Astrocyte (in vitro differentiated cells and primary cell): ENCODE measurements at regions not wholly inside any gene's neighbourhood (a gene's known extent, or its start where the extent isn't known, plus 50 kb on each side); places are given as distances from the start of the nearest gene placed in this dataset.

ENCODE experiments used
- DNase-seq: peaks from one replicate; pipeline ENCODE4 v3.0.0-alpha.2; 2010; ENCODE audit warnings: low read depth
- FAIRE-seq: peaks from 2 replicates; lab custom pipeline; 2011; peaks lifted over from hg19 to GRCh38; lab: Jason Lieb, UNC
- H2AFZ ChIP-seq: 2 replicates; pipeline ENCODE4 v1.6.0; 2012; ENCODE audit warnings: low read depth, low read length, inconsistent platforms
- H3K27ac ChIP-seq: 2 replicates; pipeline ENCODE4 v1.5.1; 2011; ENCODE audit warnings: low read depth, low read length, inconsistent platforms
- H3K27me3 ChIP-seq: 2 replicates; pipeline ENCODE4 v1.6.0; 2011; ENCODE audit warnings: low read length, inconsistent platforms; ENCODE audit not compliant: insufficient read depth
- H3K36me3 ChIP-seq: 2 replicates; pipeline ENCODE4 v1.5.1; 2011; ENCODE audit warnings: low read length, inconsistent platforms; ENCODE audit not compliant: insufficient read depth
- H3K4me1 ChIP-seq: 2 replicates; pipeline ENCODE4 v1.5.1; 2011; ENCODE audit warnings: low read length, inconsistent platforms; ENCODE audit not compliant: insufficient read depth
- H3K4me2 ChIP-seq: 2 replicates; pipeline ENCODE4 v1.6.0; 2012; ENCODE audit warnings: low read length, inconsistent platforms
- H3K4me3 ChIP-seq: 2 replicates; pipeline ENCODE4 v1.5.1; 2011; ENCODE audit warnings: low read depth, mild to moderate bottlenecking, low read length, inconsistent platforms; ENCODE audit not compliant: insufficient read depth
- H3K79me2 ChIP-seq: 2 replicates; pipeline ENCODE4 v1.6.0; 2012; ENCODE audit warnings: mild to moderate bottlenecking, low read length, inconsistent platforms; ENCODE audit not compliant: insufficient read depth
- H3K9ac ChIP-seq: 2 replicates; pipeline ENCODE4 v1.6.0; 2012; ENCODE audit warnings: mild to moderate bottlenecking, low read length, inconsistent platforms
- H3K9me3 ChIP-seq: 2 replicates; pipeline ENCODE4 v1.5.1; 2012; ENCODE audit warnings: low read depth, mild to moderate bottlenecking, low read length, inconsistent platforms; ENCODE audit not compliant: insufficient read depth
- H4K20me1 ChIP-seq: 2 replicates; pipeline ENCODE4 v1.6.0; 2012; ENCODE audit warnings: low read length, inconsistent platforms; ENCODE audit not compliant: insufficient read depth
- H3K27ac Mint-ChIP-seq: one replicate; pipeline ENCODE4 v1.8.0; 2021; ENCODE audit warnings: mild to moderate bottlenecking, mixed read lengths; ENCODE audit not compliant: unreplicated experiment
- H3K27me3 Mint-ChIP-seq: one replicate; pipeline ENCODE4 v1.8.0; 2021; ENCODE audit warnings: low read depth, mixed read lengths; ENCODE audit not compliant: unreplicated experiment
- H3K36me3 Mint-ChIP-seq: one replicate; pipeline ENCODE4 v1.8.0; 2021; ENCODE audit warnings: low read depth, mixed read lengths; ENCODE audit not compliant: unreplicated experiment
- H3K4me1 Mint-ChIP-seq: one replicate; pipeline ENCODE4 v1.8.0; 2021; ENCODE audit warnings: low read depth, mixed read lengths; ENCODE audit not compliant: unreplicated experiment
- H3K4me3 Mint-ChIP-seq: one replicate; pipeline ENCODE4 v1.8.0; 2021; ENCODE audit warnings: mild to moderate bottlenecking, moderate library complexity, mixed read lengths; ENCODE audit not compliant: unreplicated experiment
- H3K9me3 Mint-ChIP-seq: one replicate; pipeline ENCODE4 v1.8.0; 2021; ENCODE audit warnings: mild to moderate bottlenecking, mixed read lengths; ENCODE audit not compliant: unreplicated experiment
- EZH2 ChIP-seq: IDR thresholded peaks from 2 replicates; pipeline ENCODE4 v1.6.1; 2012; ENCODE audit warnings: mild to moderate bottlenecking, low read length, inconsistent platforms; ENCODE audit not compliant: insufficient read depth
- TF ChIP-seq, protein P1 (sequence below): IDR thresholded peaks from 2 replicates; pipeline ENCODE4 v1.5.1; 2011; ENCODE audit warnings: low read depth, mild to moderate bottlenecking, inconsistent platforms, low read length, moderate library complexity; ENCODE audit not compliant: insufficient read depth

DNA sequence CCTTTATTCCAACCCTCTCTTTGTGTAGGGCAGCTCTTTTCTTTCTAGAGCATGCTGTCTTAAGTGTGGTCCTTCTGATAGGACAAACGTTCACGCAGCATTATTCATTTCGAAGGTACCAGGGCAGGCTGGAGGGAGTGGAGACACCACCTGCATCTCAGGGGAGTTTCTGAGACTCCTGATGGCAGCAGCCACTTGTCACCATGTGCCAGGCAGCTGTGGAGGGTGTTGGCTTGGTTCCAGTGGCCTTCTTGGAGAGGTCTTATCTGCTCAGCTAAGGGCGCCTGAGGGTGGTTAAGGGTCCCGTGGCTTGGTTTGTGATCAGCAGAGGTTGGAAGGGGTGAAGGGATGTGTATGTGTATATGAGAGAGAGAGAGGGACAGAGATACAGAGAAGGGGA, 257.1 kb upstream of the EEF2KMT start:
- H3K27ac Mint-ChIP-seq: no peak overlapping the region
- TF ChIP-seq EZH2: no peak
- TF ChIP-seq, protein P1, sequence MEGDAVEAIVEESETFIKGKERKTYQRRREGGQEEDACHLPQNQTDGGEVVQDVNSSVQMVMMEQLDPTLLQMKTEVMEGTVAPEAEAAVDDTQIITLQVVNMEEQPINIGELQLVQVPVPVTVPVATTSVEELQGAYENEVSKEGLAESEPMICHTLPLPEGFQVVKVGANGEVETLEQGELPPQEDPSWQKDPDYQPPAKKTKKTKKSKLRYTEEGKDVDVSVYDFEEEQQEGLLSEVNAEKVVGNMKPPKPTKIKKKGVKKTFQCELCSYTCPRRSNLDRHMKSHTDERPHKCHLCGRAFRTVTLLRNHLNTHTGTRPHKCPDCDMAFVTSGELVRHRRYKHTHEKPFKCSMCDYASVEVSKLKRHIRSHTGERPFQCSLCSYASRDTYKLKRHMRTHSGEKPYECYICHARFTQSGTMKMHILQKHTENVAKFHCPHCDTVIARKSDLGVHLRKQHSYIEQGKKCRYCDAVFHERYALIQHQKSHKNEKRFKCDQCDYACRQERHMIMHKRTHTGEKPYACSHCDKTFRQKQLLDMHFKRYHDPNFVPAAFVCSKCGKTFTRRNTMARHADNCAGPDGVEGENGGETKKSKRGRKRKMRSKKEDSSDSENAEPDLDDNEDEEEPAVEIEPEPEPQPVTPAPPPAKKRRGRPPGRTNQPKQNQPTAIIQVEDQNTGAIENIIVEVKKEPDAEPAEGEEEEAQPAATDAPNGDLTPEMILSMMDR: no peak
- DNase-seq (no peak), FAIRE-seq (no peak)
- H3K79me2 ChIP-seq: no peaks in the 10 kb centered on the region
- no peaks in the 10 kb centered on the region for H4K20me1 ChIP-seq
- H3K4me1 Mint-ChIP-seq: no peaks in the 10 kb centered on the region
- H3K4me2 ChIP-seq: no peak overlapping the region
- H3K27me3 Mint-ChIP-seq: peaks cover 40% of the 10 kb centered on the region
- H3K4me1 ChIP-seq: no peaks in the 10 kb centered on the region
- H3K9me3 Mint-ChIP-seq: no peaks in the 10 kb centered on the region
- H3K4me3 ChIP-seq: no peak overlapping the region
- H3K27me3 ChIP-seq: no peaks in the 10 kb centered on the region
- H3K36me3 ChIP-seq: no peaks in the 10 kb centered on the region
- no peak overlapping the region for H2AFZ ChIP-seq
- peaks cover 2% of the 10 kb centered on the region for H3K36me3 Mint-ChIP-seq
- no peaks in the 10 kb centered on the region for H3K9me3 ChIP-seq
- H3K27ac ChIP-seq: no peak overlapping the region
- H3K4me3 Mint-ChIP-seq: no peak overlapping the region
- H3K9ac ChIP-seq: no peak overlapping the region

GRCh38 chr16:5349670-5350517, 252.3 kb upstream of the EEF2KMT start:
- H3K4me1 ChIP-seq: no peaks in the 10 kb centered on the region
- H3K79me2 ChIP-seq: no peaks in the 10 kb centered on the region
- no peaks in the 10 kb centered on the region for H4K20me1 ChIP-seq
- H3K36me3 ChIP-seq: no peaks in the 10 kb centered on the region
- TF ChIP-seq, protein P1: no peak
- TF ChIP-seq EZH2: no peak
- no peak overlapping the region for H3K27ac Mint-ChIP-seq
- H3K36me3 Mint-ChIP-seq: peaks cover 2% of the 10 kb centered on the region
- no peaks in the 10 kb centered on the region for H3K9me3 ChIP-seq
- no peak overlapping the region for H3K4me2 ChIP-seq
- H3K27me3 Mint-ChIP-seq: peaks cover 19% of the 10 kb centered on the region
- H3K4me1 Mint-ChIP-seq: no peaks in the 10 kb centered on the region
- no peaks in the 10 kb centered on the region for H3K27me3 ChIP-seq
- FAIRE-seq (no peak), DNase-seq (no peak)
- H3K27ac ChIP-seq: no peak overlapping the region
- H3K9me3 Mint-ChIP-seq: peaks cover 2% of the 10 kb centered on the region
- H3K4me3 Mint-ChIP-seq: no peak overlapping the region
- H3K9ac ChIP-seq: no peak overlapping the region
- no peak overlapping the region for H3K4me3 ChIP-seq
- H2AFZ ChIP-seq: no peak overlapping the region

DNA sequence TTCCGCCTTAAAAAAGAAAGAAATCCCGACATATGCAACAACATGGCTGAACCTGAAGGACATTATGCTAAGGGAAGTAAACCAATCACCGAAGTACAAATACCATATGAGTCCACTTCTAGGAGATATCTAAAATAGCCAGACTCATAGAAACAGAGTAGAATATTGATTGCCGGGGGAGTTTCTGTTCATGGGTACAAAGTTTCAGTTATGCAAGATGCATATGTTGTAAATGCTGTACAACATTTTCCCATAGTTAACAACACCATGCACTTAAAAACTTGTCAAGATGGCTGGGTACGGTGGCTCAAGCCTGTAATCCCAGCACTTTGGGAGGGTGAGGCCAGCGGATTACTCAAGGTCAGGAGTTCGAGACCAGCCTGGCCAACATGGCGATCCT, 251.5 kb upstream of the EEF2KMT start:
- TF ChIP-seq, protein P1: no peak
- no peak for TF ChIP-seq EZH2
- Histone ChIP-seq H3K4me1 (no peaks in the 10 kb centered on the region), H3K4me3 (no peak overlapping the region), H2AFZ (no peak overlapping the region), H3K27me3 (no peaks in the 10 kb centered on the region), H3K9ac (no peak overlapping the region), H3K4me2 (no peak overlapping the region), H3K27ac (no peak overlapping the region), H3K9me3 (no peaks in the 10 kb centered on the region), H3K36me3 (no peaks in the 10 kb centered on the region), H4K20me1 (no peaks in the 10 kb centered on the region), H3K79me2 (no peaks in the 10 kb centered on the region)
- Mint-ChIP-seq H3K36me3 (peaks cover 2% of the 10 kb centered on the region), H3K27me3 (peaks cover 12% of the 10 kb centered on the region), H3K9me3 (peaks cover 2% of the 10 kb centered on the region), H3K4me3 (no peak overlapping the region), H3K27ac (no peak overlapping the region), H3K4me1 (no peaks in the 10 kb centered on the region)
- FAIRE-seq: no peak
- no peak for DNase-seq
